ENCODE measurements at regions not wholly inside any gene's neighbourhood (a gene's known extent, or its start where the extent isn't known, plus 50 kb on each side); places are given as distances from the start of the nearest gene placed in this dataset.
"Not testable (repeated sequence)": the region's sequence is repeated elsewhere in the genome, so short reads cannot be mapped to it uniquely, and the experiment has no call there.

DNA sequence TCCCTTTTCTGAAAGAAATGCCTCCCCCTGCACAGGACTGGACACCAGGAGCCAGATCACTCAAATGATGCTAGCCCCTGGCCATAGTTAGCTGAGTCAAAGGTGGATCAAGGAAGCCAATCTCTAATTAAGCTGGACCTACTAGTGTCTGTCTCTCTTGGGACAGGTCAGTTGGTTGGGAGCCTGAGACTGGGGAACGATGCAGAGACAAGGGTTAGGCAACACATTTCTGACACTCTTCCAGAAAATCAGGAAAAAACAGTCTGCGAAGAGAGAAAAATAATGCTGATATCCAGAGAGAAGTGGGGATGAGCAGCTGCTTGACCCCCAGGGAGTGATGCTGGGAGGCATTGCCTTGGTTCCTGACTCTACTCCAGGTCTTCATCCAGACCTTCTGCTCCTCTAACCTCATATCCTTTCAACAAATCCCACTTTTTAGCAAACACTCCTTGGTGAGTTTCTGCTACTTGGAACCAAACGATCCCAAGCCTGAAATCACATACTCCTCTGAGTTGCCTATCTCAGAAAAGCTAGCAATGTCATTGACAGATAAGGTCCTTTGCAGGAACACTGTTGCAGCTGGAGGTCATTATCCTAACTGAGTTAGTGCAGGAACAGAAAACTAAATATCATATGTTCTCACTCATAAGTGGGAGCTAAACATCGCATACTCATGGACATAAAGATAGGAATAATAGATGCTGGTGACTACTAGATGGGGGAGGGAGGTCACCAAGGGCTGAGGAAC lies 369.7 kb downstream of the COG6 start:
- DNase-seq (ENCODE audit: low read depth in 3 of 3, low spot score in 2 of 3) = no peak

DNA sequence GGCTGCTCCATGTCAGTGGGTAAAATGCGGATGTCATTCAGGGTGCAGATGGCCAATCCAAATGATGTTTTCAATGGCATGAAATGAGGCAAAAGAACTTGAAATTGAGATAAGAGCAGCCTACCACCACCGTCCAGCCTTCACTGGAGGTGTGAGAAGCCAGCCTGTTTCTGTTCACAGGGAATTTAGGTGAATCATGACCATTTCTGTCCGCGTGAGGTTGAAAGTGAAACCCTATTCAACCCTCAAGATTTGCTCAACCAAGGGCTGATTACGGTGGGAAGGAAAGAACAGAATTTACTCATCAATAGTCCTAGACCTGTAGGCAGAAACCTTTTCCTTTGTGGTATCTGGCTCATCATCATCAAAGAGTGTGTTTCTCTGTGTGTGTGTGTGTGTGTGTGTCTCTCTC lies 370.7 kb downstream of the COG6 start:
- no peak for DNase-seq (ENCODE audit: low read depth in 3 of 3, low spot score in 2 of 3)

DNA sequence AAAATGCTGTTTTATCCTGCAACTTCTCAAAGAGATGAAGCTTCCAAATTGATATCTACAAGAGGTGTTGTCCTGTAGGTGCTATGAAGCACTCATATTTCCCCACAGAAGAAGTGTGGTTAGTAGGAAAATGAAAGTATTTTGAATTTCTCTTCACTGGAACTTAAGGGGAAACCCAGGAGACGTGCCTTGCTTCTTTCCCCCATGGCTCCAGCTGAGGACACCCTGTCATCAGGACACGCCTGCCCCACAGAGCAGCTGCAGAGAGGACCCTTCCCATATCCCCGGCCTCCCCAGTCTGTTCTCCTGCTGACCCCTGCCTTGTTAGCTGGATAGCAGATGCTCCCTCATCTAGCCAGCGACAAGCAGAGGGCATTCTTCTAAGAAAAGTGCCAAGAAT lies 371.3 kb downstream of the COG6 start:
- no peak for DNase-seq (ENCODE audit: low read depth in 3 of 3, low spot score in 2 of 3)

DNA sequence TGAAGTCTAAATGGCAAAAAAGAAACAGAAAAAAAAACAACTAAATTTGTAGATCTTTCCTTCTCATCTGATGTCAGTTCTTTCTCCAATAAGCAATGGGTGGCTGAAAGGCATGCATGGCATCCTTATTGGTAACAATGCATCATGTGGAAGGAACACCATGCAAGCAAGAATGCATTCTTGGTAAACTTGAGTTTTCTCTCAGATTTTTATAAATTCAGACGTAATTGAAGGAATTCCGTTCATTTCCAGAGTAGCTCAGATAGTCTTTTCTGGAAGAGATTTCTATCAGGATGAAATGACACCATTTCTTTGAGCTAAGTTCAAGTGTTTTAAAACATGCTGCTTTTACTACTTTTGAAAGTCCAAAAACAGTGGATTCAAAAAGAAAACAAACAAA lies 373.0 kb downstream of the COG6 start:
- DNase-seq (ENCODE audit: low read depth in 3 of 3, low spot score in 2 of 3) = no peak

DNA sequence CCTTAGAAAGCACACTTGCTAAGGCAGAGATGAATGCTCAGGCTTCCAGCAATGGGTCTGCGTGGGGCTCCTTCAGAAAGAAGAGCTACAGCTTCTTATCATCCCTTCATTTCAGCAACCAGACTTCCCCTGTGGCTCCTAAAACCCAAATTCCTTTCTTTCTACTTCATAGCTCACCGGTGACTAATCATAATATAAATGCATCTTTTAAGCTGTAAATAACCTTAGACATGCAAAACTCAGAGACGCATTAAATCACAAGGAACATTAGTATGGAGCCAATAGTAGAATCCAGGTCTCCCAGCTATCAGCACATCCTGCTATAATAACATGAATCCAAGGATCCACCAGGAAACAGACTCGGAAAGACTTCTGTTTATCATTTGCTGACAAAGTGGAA lies 375.6 kb downstream of the COG6 start:
- DNase-seq (ENCODE audit: low read depth in 3 of 3, low spot score in 2 of 3) = no peak

DNA sequence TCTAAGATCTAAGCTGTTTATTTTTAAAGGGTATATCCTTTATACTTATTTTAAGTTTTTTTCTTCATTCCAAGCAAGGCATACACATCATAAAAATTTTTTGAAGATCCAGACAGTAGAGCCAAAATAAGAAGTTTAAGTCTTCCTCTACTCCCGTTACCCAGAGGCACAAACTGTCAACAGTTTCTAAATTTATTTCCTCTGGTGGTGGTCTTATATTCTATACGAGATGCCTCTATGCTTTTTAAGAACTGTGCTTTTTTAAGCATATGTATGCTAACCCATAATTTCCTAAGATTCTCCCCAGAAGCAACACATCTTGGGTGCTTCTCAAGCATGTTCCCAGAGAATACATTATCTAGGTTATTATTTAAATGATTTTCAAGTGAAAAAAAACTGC lies 383.6 kb downstream of the COG6 start:
- no peak for DNase-seq (ENCODE audit: low read depth in 3 of 3, low spot score in 2 of 3)

DNA sequence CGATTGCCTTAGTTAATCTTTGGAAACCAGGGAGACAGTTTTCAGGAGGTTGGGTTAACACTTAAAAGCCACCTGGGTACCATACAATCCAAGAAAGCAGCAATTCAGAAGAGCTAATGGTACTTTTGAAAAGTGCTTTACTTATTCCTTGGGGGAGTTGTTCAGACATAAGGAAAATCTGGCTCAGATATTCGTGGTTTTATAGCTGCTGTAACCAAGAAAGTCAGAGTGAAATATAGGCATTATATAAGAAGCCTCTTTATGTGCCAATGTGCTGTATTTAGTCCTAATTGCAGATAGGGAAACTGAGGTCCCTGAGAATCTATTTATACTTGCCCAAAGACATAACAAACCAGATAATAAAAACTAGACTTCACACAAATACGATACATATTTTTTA lies 387.5 kb downstream of the COG6 start:
- no peak for DNase-seq (ENCODE audit: low read depth in 3 of 3, low spot score in 2 of 3)

DNA sequence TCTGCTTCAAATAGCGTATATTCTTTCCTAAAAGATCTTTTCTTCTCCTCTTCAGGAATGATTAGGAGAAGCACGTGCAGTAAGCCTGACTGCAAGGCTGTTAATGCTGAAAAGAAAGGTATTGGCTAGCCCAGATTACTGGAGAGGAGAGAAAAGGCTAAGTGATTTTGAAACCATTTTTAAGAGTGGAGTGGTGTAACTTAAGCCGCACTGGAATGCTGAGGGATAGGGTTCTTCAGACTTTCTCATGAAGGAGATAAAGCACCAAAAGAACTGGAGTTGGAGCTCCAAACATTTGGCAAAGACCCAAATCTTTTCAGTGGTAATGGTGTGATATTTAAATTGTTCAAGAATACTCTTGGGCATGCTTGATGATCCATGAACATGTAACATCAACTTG lies 388.3 kb downstream of the COG6 start:
- no peak for DNase-seq (ENCODE audit: low read depth in 3 of 3, low spot score in 2 of 3)

DNA sequence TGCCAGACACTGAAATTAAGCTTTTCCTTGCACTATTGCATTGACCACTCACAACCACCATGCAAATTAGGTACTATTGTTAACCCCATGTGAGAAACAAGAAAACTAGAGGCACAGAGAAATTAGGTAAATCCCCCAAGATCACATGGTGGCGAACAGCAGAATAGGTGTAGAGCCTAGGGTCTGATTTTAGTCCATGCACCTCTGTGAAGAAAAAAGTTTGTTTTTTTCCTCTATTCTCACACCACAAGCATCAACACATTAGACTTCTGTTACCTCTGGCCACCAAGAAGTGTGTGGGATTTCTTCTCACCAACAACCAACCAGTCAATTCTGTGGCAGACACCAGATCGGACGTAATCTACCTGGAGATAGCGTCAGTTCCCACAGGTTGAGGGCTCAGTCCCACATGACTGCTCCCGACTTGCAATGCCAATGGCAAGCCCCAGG lies 391.9 kb downstream of the COG6 start:
- DNase-seq (ENCODE audit: low read depth in 3 of 3, low spot score in 2 of 3) = no peak

DNA sequence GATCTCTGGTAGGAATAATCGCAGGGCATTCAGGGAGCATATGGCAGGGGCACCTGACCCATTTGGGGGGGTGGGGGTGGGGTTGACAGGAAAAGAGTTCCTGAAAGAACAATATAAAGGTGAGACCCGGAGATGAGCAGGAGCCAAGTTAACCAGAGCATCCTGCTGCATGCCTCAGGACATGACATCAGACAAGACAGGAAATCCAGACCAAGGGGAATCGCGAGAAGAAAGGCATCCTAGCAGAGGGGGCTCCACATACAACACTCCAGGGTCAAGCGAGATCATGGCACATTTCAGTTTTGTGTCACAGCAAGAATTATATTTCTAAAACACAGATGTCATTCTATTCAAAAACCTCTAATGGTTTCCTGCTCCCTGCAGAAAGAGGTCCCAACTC lies 393.1 kb downstream of the COG6 start:
- DNase-seq (ENCODE audit: low read depth in 3 of 3, low spot score in 2 of 3) = no peak

DNA sequence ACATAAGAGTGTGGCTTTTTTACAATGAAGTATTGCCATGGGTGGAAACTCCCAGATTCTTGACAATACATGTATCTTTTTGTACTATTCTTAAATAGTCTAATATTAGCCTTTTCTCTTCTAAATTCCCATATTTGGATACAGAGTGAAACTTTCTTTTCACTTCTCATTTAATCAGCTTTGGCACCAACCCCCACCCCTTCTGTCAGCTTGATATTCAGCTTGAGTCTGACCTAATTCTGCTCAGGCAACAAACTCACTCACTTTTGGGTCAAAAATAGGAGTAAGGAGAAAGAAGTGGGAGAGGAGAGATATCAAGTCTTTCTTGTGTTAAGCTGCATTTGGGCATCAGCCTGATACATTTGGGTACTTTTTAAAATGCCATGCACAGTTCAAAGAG lies 397.5 kb downstream of the COG6 start:
- DNase-seq (ENCODE audit: low read depth in 3 of 3, low spot score in 2 of 3) = no peak

DNA sequence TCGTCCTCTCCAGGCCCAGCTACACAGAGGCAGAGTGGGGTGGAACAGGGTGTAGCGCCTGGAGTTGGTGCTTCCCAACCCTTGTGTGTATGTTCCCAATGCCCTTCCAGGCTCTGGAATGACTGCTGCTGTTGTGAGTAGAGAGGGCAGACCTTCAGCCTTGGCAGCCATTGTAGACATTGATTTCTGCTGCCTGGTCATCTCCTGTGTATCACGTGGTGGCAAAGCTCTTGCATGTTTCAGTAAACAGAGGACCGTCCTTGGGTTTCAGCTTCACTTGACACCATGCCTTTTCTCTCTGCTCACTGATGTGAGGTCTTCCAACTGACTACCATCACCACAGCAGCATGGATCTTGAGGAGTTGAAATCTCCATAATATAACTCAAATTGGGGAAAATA lies 397.9 kb downstream of the COG6 start:
- no peak for DNase-seq (ENCODE audit: low read depth in 3 of 3, low spot score in 2 of 3)

DNA sequence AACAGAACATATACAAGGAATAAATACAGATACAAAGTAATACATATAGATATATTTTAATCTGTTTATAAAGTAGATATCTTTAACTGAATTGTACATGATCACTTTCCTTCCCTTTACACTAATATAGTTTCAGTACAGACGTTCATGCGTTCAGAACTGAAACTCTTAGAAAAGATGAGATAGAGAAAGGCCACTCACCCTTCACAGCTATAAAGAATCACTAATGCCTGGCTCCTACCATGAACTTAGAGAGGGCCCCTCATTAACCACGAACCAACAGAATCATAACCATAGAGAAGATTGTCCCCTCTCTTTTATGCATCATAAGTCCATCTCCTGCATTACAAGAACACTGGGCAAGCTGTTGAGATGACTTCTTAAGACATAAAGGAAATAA lies 399.0 kb downstream of the COG6 start:
- not testable (repeated sequence) for DNase-seq (ENCODE audit: low read depth in 3 of 3, low spot score in 2 of 3)

DNA sequence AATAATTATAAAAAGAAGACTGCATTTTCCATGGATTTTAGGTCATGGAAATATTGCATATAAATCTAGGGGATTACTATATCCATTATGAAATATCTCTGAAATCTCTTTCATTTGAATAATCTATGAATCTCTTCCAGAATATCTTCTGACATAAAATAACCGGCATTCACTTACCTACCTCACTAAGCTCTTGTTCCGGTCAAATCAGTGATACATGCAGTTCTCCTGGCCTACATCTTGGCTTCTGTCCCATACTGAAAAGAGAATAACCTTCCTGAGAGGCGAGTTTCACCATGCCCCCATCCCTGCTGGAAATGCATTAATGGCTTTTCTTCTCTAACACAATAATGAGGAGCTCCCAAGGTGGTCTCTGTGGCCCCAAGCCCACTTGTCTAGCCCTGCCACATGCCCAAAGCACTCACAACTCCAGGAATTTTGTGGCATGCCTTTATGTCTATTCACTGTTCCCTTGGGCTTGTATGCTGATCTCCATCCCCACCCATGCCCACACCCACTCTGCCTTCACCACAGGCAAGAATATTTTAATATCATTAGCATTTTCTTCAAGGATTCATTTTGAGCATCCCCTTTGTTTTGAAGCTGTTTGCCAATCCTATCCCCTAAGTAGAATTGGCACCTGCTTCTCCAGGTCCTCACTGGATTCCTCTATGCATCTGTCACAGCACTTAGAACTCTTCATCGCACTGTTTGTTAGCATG lies 401.6 kb downstream of the COG6 start:
- DNase-seq (ENCODE audit: low read depth in 3 of 3, low spot score in 2 of 3) = no peak

DNA sequence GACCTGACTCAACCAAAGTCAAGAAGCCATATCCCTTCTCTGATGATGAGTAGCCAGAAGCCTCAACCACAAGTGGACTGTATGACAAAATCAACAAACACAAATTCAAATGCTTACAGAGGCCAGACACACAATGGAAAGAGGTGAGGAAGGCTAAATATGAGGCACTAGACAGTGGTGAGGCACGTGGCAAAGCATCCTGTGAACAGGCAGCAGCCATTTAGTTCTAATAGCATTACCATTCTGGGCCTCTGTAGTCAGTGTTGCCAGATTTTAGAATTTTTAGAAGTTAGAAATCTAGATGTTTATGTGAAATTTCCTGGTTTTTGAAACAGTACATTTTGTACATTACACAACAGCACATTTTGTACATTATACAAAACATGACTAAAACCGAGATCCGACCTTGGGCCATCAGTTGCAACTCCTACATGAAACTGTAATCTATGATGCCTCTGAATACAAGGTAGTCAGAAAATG lies 403.3 kb downstream of the COG6 start:
- no peak for DNase-seq (ENCODE audit: low read depth in 3 of 3, low spot score in 2 of 3)

DNA sequence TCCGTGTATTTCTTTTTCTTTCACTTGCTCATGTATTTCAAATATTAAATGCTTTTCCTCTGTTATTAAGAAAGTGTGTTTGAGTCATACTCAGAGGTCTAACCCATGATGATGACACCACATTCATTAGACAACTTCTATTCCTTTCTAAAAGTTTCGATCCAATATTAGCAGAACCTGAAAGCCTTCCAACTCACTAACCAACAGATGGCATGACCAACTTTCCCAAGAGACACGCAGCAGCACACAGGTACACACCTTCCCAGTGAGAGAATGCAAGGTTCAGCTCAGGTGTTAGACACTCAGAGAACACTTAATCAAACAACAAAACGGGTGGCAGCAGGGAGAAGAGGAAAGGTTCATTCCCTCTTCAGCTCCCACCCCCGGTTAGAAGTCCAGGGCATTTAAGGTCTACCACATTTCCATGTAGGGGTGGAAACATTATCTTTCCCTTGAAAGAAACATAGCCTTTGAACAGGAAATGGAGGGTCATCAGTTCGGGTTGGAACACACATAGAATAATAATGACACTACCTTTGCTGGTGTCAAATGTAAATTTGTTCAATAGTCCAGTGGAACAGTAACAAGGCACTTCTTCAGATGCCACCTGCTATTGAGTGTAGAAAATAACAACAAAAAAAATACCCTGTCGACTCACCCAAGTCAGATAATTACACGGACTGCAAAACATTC lies 404.2 kb downstream of the COG6 start:
- DNase-seq (ENCODE audit: low read depth in 3 of 3, low spot score in 2 of 3) = no peak

DNA sequence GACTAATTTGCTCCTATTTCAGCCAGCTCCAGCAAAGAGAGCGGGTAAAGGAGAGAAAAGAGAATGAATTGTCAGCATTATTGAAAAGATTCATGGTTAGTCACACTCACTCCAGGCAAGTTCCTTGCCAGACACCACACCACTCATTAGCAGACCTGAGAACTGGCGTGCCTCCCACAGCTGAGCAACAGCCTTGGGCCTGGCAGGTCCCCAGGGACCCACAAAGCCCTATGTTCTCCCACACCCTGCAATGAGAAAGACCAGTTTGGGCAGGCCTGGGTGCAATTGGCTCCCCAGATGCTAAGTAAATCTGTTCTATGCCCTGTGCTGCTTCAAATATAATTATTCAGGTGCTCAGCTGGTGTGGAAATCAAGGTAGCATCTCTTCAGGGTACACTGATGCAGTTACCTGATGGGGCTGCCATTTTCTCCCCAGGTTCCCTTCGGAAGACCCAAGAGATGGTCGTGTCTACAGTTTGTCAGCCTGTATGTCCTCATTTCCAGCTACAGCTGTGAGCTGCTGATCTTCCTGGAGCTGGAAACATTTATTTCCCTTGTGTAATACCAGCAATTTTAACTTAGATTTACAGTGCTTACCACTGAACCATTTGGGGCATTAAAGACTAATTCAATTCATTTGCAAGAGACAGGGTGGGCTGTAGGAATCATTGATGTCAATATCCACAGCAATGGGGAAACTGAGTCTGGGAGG lies 405.0 kb downstream of the COG6 start:
- DNase-seq (ENCODE audit: low read depth in 3 of 3, low spot score in 2 of 3) = no peak

DNA sequence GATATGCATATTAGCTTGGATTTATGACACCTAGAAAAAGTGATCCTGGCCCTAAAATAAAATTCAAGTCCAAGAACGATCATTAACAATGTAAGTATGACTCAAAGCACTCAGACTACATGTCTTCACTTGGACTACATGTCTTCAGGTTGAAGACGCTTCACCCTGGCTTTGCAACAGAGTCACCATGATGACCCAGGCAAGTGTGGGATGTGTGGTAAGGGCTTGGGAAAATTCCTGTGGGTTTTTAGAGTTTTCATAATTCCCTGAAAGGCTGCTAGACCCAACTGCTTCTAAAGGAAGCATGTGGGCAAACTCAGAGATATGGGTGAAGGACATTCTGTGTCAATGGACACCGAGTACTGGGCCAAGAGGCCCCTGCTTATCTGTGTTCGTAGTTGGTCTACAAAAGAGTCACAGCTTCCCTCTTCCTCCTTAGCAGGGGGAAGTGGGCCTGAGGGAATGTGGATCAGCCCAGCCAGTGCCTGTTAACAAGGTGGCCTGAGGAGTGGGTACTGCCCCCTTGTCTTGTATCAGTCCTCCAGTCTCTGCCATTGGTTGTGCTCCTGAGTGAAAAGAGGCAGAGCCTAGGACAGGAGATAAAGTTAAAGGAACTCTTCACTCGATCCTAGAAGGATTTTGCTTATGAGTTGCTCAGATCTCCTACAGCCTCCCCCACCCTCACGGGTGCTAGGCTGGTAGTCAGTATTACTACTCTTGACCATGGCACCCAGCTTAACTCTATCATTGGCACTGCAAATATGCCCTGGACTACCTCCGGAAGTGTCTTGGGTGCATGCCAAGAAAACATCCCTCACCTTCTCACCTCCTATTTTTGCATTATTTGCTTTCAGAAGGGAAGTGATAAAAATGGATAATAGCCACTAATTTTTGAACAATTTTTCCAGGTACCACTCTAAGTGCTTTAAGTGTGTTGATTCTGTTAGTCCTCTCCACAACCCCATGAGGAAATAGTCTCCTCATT lies 406.3 kb downstream of the COG6 start:
- DNase-seq (ENCODE audit: low read depth in 3 of 3, low spot score in 2 of 3) = no peak

DNA sequence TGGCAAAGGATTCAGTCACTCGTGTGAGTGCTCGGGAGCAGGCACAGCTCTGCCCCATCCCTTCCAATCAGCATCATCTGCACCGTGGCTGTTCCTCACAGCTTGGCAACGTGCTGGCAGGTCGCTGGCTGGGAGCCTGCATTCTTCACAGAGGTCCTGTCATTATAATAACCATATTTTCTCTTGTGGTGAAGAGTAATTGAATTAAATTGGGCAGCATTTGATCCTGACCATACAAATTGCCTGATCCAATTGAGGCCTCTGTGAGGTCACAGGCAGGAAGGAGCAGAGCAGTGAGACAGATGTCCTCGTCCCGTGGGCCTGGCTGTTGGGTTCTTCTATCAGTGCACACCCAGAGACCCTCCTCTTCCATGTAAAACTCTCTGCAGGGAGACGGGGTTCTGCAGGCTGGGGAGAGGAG lies 407.8 kb downstream of the COG6 start:
- no peak for DNase-seq (ENCODE audit: low read depth in 3 of 3, low spot score in 2 of 3)

DNA sequence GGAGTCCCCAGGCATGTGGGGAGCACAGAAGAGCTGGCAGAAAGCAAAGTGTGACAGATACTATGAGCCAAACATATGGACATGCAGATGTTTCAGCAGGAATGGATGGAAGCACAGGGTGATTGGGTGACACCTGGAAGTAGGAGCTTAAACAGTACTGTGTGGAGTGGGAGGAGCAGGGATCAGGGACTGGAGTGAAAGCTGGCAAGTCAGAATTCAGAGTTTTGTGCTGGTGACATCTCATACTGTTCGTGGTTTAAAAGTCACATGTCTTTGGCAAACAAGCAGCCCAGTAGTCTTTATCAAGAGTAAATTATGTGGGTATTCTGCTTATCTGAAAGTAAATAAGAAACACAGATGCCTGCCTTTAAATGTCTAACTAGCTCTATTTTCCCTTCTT lies 408.2 kb downstream of the COG6 start:
- no peak for DNase-seq (ENCODE audit: low read depth in 3 of 3, low spot score in 2 of 3)
